Loucy (cell line): ENCODE measurements at regions not wholly inside any gene's neighbourhood (a gene's known extent, or its start where the extent isn't known, plus 50 kb on each side); places are given as distances from the start of the nearest gene placed in this dataset.

Experiments
- EZH2phosphoT487 ChIP-seq: fragments of 200-600 bp; IDR thresholded peaks from 2 replicates; pipeline ENCODE4 v1.6.1; 2018; ENCODE audit warnings: antibody characterized with exemption, mild to moderate bottlenecking, moderate library complexity, borderline replicate concordance
- TF ChIP-seq, protein P1 (sequence below): fragments of 200-600 bp; sonication (generic); conservative IDR thresholded peaks from 2 replicates; pipeline ENCODE4 v1.5.1; 2014; ENCODE audit warnings: mild to moderate bottlenecking, antibody characterized with exemption, low read length

DNA sequence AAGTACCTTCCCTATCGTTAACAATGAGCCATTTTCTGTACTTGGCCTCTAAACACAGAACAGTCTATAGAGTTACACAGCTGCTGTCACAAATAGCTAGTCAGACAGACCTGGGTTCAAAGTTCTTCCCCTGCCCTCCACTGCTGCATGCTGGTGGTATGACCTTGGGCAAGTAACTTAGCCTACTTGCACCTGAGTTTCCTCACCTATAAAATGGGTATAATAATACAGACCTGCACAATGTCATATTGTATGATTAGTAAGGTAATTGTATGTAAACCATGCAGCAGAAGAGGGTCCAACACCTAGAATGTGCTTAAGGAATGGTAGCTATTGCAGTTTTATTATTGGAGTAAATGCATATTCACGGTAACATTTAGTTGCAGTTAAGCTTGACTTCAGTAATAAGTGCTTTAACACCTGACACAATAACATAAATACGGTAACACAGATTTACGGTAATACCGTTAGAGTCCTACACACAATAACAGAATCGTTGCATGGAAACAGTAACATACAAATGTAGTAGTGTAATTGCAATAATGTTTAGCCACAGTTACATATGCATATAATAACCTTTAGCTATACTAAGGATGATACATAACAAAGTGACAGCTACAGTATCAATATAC is 193.3 kb upstream of the CSF3R start:
- TF ChIP-seq, protein P1, sequence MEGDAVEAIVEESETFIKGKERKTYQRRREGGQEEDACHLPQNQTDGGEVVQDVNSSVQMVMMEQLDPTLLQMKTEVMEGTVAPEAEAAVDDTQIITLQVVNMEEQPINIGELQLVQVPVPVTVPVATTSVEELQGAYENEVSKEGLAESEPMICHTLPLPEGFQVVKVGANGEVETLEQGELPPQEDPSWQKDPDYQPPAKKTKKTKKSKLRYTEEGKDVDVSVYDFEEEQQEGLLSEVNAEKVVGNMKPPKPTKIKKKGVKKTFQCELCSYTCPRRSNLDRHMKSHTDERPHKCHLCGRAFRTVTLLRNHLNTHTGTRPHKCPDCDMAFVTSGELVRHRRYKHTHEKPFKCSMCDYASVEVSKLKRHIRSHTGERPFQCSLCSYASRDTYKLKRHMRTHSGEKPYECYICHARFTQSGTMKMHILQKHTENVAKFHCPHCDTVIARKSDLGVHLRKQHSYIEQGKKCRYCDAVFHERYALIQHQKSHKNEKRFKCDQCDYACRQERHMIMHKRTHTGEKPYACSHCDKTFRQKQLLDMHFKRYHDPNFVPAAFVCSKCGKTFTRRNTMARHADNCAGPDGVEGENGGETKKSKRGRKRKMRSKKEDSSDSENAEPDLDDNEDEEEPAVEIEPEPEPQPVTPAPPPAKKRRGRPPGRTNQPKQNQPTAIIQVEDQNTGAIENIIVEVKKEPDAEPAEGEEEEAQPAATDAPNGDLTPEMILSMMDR, result no peak
- no peak for TF ChIP-seq EZH2phosphoT487
